AG09309 (cell line): ENCODE measurements at regions not wholly inside any gene's neighbourhood (a gene's known extent, or its start where the extent isn't known, plus 50 kb on each side); places are given as distances from the start of the nearest gene placed in this dataset.

Source experiments
- DNase-seq: peaks from one replicate; pipeline ENCODE4 v3.0.0-alpha.2; 2010; ENCODE audit warnings: low read depth
- H3K4me3 ChIP-seq: 2 replicates; pipeline ENCODE4 v1.5.1; 2011; ENCODE audit warnings: mild to moderate bottlenecking, low read depth, low read length, moderate library complexity; ENCODE audit not compliant: control insufficient read depth
- TF ChIP-seq, protein P1 (sequence below): IDR thresholded peaks from 2 replicates; pipeline ENCODE4 v1.5.1; 2011; ENCODE audit warnings: mild to moderate bottlenecking, low read depth, low read length, inconsistent platforms; ENCODE audit not compliant: insufficient read depth, control insufficient read depth; ENCODE audit errors: missing control alignments

DNA sequence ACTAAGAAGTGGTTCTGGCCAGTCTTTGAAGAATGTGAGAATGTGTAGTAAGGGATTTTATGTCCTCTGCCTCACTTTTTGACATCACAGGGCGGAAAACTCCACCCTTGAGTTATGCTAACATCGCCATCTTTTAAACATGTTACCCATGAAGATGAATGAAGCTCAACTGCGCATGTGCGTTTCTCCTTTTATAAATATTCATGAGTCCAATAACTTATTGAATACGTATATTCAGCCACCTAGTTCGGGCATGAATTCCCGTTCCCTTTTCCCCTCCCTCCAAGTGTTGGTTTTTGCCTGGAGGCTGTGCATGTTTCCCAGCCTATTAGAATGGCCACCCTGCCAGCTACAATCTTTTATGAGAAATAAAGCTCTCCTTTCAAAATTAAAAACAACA lies 51.7 kb upstream of the STPG2 start:
- no peak for DNase-seq
- TF ChIP-seq, protein P1, sequence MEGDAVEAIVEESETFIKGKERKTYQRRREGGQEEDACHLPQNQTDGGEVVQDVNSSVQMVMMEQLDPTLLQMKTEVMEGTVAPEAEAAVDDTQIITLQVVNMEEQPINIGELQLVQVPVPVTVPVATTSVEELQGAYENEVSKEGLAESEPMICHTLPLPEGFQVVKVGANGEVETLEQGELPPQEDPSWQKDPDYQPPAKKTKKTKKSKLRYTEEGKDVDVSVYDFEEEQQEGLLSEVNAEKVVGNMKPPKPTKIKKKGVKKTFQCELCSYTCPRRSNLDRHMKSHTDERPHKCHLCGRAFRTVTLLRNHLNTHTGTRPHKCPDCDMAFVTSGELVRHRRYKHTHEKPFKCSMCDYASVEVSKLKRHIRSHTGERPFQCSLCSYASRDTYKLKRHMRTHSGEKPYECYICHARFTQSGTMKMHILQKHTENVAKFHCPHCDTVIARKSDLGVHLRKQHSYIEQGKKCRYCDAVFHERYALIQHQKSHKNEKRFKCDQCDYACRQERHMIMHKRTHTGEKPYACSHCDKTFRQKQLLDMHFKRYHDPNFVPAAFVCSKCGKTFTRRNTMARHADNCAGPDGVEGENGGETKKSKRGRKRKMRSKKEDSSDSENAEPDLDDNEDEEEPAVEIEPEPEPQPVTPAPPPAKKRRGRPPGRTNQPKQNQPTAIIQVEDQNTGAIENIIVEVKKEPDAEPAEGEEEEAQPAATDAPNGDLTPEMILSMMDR = no peak

DNA sequence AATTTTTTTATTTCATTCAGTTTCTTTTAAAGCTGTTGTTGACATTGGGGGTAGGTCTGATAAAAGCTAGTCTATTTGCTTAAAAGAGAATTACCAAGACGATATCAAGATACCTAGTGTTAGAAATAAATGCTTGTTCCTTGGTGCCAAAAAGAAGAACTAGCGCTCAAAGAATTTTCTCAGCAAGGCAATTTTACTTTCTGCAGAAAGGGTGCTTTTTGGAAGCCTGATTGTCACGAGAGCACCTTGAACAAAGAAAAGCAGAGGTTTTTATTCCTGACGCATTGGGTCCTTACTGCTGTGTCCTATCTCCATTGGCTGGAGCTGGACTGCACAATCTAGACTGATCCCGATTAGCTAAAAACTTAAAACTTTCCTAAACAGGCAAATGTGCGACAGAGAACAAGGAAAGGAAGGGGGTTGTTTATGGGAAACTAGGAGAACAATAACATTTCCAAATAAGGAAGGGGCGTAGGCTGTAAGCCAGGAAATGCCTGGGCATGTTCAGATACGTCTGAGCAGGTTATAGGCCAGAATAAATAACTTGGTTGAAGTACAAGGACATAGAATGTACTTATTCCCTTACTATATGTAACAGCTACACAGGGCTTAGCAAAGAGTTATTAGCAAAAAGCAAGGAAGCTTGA lies 50.3 kb upstream of the STPG2 start:
- TF ChIP-seq, protein P1 = no peak
- H3K4me3 ChIP-seq = no peak overlapping the region
- no peak for DNase-seq

More for the DNA sequence above, 51.7 kb upstream of the STPG2 start:
- H3K4me3 ChIP-seq = no peak overlapping the region
